Panc1 (cell line): ENCODE measurements at regions not wholly inside any gene's neighbourhood (a gene's known extent, or its start where the extent isn't known, plus 50 kb on each side); places are given as distances from the start of the nearest gene placed in this dataset.

Source experiments
- TCF7L2 ChIP-seq: IDR thresholded peaks from 2 replicates; pipeline ENCODE4 v1.6.1; 2011; ENCODE audit warnings: mild to moderate bottlenecking, low read depth, low read length, inconsistent platforms
- TF ChIP-seq, protein P1 (sequence below): fragments of 450-650 bp; IDR thresholded peaks from 2 replicates; pipeline ENCODE4 v1.5.1; 2017; ENCODE audit warnings: mild to moderate bottlenecking

DNA sequence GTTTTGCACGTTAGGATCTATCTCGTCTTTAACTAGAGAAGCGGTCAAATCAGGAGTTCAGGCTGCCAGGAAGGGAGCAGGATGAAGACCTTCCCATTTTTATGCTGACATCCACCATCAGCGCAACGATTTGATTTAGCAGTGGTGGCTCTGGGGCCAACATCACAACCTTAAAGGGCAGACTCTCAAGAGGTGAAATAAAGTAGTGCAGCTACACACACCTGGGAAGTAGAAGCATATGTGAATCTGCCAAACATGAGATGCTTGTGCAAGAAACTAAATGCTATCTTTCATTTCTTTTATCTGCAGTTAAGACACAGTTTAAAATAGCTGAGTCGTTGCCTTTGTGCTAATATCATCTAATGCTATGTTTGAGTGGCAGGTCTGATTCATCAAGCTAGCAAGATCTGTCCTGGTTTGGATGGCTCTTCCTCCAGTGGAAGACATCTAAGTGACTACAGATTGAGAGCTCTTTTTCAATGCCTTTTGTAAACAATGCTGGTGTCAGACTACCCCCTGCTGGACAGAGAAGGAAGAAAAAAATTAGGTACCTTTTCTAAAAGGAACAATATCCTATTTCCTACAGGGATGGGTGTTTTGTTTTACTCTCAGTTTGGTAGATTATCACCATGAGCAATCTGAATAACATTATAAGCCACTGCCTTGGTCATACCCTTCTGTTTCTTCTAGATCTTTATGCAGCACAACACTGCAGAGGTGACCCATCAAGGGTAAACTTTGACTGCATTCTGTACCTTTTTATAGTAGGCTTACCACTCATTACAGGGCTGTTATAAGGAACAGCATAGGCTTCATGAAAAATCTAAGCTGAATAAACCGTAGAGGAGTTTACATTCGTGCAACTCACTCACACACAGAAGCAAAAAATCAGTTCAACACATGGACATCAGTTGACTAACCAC lies 171.6 kb upstream of the FBXL4 start:
- TF ChIP-seq, protein P1, sequence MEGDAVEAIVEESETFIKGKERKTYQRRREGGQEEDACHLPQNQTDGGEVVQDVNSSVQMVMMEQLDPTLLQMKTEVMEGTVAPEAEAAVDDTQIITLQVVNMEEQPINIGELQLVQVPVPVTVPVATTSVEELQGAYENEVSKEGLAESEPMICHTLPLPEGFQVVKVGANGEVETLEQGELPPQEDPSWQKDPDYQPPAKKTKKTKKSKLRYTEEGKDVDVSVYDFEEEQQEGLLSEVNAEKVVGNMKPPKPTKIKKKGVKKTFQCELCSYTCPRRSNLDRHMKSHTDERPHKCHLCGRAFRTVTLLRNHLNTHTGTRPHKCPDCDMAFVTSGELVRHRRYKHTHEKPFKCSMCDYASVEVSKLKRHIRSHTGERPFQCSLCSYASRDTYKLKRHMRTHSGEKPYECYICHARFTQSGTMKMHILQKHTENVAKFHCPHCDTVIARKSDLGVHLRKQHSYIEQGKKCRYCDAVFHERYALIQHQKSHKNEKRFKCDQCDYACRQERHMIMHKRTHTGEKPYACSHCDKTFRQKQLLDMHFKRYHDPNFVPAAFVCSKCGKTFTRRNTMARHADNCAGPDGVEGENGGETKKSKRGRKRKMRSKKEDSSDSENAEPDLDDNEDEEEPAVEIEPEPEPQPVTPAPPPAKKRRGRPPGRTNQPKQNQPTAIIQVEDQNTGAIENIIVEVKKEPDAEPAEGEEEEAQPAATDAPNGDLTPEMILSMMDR = peak; percentile 77
- no peak for TF ChIP-seq TCF7L2
